ENCODE measurements at regions not wholly inside any gene's neighbourhood (a gene's known extent, or its start where the extent isn't known, plus 50 kb on each side); places are given as distances from the start of the nearest gene placed in this dataset.

DNA sequence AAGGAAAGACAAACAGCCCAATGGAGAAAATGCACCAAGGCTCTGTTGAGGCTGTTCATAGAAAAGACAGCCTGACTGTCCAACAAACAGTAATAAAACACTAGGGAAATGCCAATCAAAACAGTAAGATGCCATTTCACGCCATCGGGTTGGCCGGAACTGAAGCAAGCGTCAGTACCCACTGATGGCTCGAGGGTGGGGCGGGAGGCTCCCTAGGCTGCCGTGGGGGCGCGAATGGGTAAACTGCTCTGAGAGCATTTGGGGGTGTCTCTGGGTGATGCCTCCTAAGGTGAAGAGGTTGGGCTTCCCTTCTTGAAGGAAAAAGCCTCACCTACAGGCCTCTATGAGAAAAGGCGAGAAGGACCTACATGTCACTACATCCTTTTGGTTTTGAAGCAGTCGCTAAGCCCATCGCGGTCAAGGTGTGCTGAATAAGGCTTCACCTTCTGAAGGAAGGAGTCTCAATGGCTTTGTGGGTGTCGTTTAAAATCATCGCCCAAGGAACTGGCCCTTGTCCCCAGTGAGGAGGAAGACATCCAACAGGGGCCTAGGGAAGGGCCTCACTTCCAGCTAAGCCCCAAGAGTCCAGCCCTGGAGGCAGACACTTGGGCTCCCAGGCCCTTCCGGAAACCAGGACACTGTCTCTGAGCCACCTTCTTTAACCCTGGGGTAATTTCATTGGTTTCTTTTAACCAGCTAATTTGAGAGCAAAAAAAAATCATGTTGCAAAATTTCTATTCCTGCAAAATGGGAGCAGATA is 98.5 kb upstream of the PPP2R2D start:
- no peak for DNase-seq
- Mint-ChIP-seq H3K4me1 (no peaks in the 10 kb centered on the region), H3K9me3 (peaks cover 9% of the 10 kb centered on the region), H3K27ac (no peak overlapping the region), H3K27me3 (peaks cover 9% of the 10 kb centered on the region), H3K4me3 (no peak overlapping the region), H3K36me3 (ENCODE audit: low read depth) (no peaks in the 10 kb centered on the region)
- CTCF ChIA-PET, result no interaction called here
- POLR2A ChIA-PET, result no interaction called here

DNA sequence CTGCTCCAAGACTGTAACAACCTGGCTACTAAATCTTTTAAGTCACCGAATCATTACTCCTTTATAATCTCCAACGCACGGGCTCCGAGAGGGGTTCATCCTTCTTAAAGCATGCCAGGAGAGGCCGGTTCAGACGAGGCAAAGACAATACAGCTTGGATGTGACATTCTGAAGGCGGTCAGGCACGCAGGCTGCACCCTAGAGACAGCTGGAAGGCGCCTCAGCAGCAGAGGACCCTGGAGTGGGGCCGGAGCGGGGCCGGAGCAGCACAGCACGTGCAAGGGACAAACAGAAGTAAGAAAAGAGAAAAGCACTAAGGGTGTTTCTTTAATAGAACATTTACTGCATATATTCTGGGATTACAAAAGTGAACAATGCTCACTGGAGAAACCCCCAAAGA is 97.8 kb upstream of the PPP2R2D start:
- H3K9me3 Mint-ChIP-seq, result peaks cover 9% of the 10 kb centered on the region

DNA sequence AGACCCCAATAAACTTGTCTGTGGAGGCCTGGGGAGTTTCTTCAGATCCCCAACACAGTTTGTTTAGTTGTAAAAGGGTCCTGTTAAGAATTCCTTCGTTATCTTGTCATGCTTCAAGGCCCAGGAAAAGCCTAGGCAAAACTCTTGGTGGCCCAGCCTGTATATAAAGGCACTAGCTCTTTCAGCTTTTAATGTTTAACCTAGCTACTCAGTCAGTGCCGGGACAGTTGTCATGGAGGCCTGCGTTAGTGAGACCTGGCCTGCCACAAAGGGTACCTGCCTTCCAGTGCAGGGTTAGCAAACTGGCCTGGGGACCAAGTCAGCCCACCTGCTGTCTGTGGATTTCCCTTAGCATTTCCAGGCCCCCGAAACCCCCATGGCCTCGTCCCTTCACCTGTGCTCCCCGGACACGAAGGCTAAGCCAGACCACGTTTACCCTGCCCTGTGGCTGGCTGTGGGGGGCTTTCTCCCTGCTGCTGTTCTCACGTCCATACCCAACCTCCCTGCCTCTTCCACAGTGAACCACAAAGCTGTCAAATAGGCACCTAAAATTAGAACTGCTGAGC is 96.9 kb upstream of the PPP2R2D start:
- no peak overlapping the region for H3K27ac Mint-ChIP-seq
- H3K4me1 Mint-ChIP-seq, result no peaks in the 10 kb centered on the region
- H3K27me3 Mint-ChIP-seq, result peaks cover 6% of the 10 kb centered on the region
- ChIA-PET POLR2A (no interaction called here), CTCF (no interaction called here)
- no peaks in the 10 kb centered on the region for H3K36me3 Mint-ChIP-seq (ENCODE audit: low read depth)
- peaks cover 9% of the 10 kb centered on the region for H3K9me3 Mint-ChIP-seq
- H3K4me3 Mint-ChIP-seq, result no peak overlapping the region
- DNase-seq, result no peak

More for the DNA sequence above, 97.8 kb upstream of the PPP2R2D start:
- no peaks in the 10 kb centered on the region for H3K4me1 Mint-ChIP-seq
- H3K4me3 Mint-ChIP-seq, result no peak overlapping the region
- POLR2A ChIA-PET, result no interaction called here
- no peak overlapping the region for H3K27ac Mint-ChIP-seq
- no peaks in the 10 kb centered on the region for H3K36me3 Mint-ChIP-seq (ENCODE audit: low read depth)
- H3K27me3 Mint-ChIP-seq, result peaks cover 9% of the 10 kb centered on the region
- no peak for DNase-seq
- CTCF ChIA-PET, result no interaction called here

DNA sequence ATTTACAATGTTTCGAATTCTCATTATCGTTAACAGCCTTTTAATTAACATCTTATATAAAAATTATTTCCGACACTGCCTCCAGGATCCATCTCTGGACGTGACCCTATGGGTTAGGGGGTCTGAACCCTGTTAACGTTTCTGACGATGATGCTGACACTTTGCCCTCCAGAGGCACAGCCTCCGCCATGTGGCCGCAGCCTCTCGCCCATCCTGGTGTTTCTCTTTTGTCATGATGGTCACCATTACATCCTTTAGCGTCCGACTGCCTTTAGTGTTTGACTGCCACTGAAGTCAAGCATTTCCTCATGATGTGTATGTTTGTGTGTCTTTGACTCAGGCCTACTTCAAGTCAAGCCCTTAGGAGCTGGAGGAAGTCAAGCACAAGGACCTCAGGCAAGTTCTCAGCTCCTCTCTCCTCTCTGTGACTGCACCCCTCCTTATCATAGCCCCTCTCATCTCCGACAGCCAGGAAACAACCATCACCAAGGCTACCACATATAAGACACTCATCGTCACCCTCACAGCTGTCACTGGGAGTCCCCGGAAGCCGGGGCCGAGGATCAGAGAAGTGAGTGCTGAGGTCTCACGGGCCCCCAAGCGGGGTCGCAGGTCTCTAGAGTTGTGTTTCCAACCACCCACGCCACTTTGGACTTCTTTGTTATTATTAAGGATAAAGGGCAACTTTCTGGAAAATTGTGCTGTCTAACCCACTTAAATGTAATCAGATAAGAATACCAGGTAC is 96.1 kb upstream of the PPP2R2D start:
- Mint-ChIP-seq H3K36me3 (ENCODE audit: low read depth) (no peaks in the 10 kb centered on the region), H3K9me3 (peaks cover 5% of the 10 kb centered on the region), H3K4me3 (no peak overlapping the region), H3K27ac (no peak overlapping the region), H3K4me1 (no peaks in the 10 kb centered on the region), H3K27me3 (peaks cover 6% of the 10 kb centered on the region)
- ChIA-PET CTCF (no interaction called here), POLR2A (no interaction called here)
- no peak for DNase-seq

DNA sequence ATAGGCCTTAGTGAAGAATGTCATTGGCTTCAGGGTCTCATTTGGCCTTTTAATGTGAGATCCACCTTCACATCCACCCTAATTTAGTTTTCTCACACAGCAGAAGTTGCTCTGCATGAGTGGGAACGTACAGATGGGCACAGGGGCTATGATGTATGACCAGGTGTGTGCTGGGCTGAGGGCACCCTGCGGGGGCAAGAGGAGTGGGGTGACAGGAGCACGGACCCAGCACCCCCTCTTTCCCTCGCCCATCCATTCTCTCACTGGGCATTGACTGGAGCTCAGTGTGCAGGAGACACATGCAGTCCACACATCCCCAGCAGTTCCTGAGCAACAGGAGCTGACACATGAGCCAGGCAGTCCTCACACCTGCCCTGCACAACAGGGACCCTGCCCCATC is 95.1 kb upstream of the PPP2R2D start:
- Mint-ChIP-seq H3K27me3 (peaks cover 2% of the 10 kb centered on the region), H3K4me3 (no peak overlapping the region), H3K27ac (no peak overlapping the region), H3K36me3 (ENCODE audit: low read depth) (no peaks in the 10 kb centered on the region), H3K9me3 (no peaks in the 10 kb centered on the region), H3K4me1 (no peaks in the 10 kb centered on the region)
- ChIA-PET POLR2A (no interaction called here), CTCF (no interaction called here)
- DNase-seq, result no peak

DNA sequence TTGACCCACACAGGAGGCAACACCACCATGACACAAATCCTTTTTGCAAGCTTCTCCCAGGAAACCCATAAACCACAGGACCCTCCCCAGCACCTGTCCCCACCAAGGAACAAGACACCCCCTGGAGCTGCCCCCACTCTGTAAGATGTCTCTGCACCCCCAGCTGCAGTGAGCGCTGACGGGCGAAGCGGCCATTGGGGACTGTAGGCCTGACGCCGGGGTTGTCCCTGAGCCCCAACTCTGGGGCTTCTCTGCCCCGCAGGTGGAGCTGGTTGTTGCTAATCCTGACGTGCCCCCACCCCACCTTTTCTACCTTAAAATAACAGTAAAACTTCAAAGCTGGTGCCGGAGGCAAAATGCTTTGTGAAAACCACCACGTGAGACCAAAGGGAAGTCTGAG is 94.7 kb upstream of the PPP2R2D start:
- Mint-ChIP-seq H3K9me3 (no peaks in the 10 kb centered on the region), H3K4me1 (no peaks in the 10 kb centered on the region), H3K36me3 (ENCODE audit: low read depth) (no peaks in the 10 kb centered on the region), H3K27me3 (peaks cover 2% of the 10 kb centered on the region), H3K27ac (no peak overlapping the region), H3K4me3 (no peak overlapping the region)
- CTCF ChIA-PET, result no interaction called here
- POLR2A ChIA-PET, result no interaction called here
- DNase-seq, result no peak

DNA sequence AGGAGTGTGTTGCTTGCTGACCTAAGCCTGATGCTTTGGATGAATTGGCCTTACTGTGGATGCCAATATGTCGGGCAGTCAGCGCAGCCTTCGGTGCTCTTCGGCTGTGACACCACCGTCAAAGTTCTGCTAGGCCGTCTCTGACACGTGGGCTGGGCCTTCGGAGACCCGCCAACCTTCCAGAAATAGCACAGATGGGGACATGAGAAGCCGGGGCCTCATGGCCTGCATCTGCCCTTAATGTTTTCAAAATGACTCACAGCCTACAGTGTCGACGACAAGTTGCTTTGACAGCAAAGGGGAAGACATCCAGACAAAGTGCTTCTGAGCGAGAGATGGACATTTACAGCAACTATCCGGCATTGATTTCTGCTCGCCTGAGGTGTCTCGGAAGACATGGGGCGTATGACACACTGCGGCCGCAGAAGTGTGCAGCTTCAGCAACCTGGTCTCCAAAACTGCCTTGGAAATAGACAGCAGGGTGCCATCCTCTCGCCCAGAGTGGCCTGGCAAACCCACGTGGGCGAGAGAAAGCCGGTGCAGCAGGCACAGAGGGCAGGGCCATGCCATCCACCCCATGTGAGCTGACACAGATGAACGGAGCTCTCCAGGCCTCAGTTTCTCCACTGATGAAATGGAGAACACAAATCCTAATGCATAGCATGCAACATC is 94.0 kb upstream of the PPP2R2D start:
- ChIA-PET CTCF (no interaction called here), POLR2A (no interaction called here)
- H3K4me1 Mint-ChIP-seq, result no peaks in the 10 kb centered on the region
- no peak overlapping the region for H3K27ac Mint-ChIP-seq
- DNase-seq, result no peak
- H3K27me3 Mint-ChIP-seq, result peaks cover 2% of the 10 kb centered on the region
- H3K36me3 Mint-ChIP-seq (ENCODE audit: low read depth), result no peaks in the 10 kb centered on the region
- H3K9me3 Mint-ChIP-seq, result no peaks in the 10 kb centered on the region
- H3K4me3 Mint-ChIP-seq, result no peak overlapping the region

DNA sequence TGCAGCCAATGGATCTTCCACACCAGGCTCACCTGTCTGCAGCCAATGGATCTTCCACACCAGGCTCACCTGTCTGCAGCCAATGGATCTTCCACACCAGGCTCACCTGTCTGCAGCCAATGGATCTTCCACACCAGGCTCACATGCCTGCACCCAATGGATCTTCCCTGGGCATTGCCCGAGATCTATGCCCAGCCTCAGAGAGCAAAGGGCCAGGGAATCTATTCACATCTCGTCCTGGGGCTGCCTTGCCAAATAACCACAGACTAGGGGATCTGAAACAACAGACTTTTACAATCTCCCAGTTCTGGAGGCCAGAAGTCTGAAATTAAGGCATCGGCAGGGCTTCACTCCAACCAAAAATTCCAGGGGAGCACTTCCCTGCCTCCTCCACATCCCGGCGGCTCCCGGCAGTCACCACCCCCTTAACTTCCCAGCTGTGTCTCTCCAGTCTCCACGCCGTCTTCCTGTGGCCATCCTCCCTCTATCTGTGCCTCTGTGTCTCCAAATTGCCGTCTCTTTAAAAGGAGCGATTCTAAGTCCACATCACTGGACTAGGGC is 92.4 kb upstream of the PPP2R2D start:
- H3K9me3 Mint-ChIP-seq, result no peaks in the 10 kb centered on the region
- ChIA-PET POLR2A (no interaction called here), CTCF (no interaction called here)
- H3K4me3 Mint-ChIP-seq, result no peak overlapping the region
- no peak for DNase-seq
- H3K27ac Mint-ChIP-seq, result no peak overlapping the region
- H3K27me3 Mint-ChIP-seq, result no peaks in the 10 kb centered on the region
- H3K4me1 Mint-ChIP-seq, result no peaks in the 10 kb centered on the region
- H3K36me3 Mint-ChIP-seq (ENCODE audit: low read depth), result no peaks in the 10 kb centered on the region

DNA sequence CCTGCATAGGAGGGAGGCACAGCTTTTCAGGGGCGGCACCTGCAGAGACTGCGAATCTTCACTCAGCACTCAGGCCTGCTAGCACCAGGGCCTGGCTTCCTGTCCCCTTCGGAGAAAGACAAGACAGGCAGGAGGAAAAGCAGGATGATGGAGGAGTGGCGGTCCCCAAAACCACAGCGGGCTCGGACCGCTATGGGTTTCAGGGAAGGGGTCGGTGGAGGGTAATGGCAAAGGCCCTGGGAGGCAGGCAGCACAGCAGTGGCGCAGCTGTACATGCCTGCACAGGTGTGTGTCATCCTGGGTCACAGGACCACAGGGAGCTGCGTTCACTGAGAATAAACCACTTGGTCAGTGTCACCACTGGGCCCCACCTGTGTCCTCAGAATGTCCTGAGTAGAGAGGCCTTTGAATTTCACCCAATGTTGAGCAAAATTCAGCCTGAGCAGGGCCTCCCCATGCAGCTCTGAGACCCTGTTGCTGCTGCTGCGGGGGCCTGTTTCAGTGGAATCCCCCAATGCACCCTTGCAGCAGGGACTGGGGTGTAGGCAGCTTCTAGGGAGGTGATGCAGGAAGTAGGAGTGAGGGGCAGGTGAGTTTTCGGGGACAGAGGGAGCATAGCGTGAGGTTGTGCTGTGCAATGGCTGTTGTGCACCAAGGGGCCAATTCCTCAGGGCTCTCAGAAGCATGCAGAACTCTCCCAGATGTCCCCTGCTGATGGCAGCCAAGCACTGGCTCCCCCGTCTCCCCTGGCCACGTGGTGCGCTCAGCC is 90.6 kb upstream of the PPP2R2D start:
- Mint-ChIP-seq H3K36me3 (ENCODE audit: low read depth) (no peaks in the 10 kb centered on the region), H3K27ac (no peak overlapping the region), H3K4me1 (no peaks in the 10 kb centered on the region), H3K9me3 (no peaks in the 10 kb centered on the region), H3K4me3 (no peak overlapping the region), H3K27me3 (no peaks in the 10 kb centered on the region)
- CTCF ChIA-PET, result no interaction called here
- DNase-seq, result no peak
- POLR2A ChIA-PET, result no interaction called here

DNA sequence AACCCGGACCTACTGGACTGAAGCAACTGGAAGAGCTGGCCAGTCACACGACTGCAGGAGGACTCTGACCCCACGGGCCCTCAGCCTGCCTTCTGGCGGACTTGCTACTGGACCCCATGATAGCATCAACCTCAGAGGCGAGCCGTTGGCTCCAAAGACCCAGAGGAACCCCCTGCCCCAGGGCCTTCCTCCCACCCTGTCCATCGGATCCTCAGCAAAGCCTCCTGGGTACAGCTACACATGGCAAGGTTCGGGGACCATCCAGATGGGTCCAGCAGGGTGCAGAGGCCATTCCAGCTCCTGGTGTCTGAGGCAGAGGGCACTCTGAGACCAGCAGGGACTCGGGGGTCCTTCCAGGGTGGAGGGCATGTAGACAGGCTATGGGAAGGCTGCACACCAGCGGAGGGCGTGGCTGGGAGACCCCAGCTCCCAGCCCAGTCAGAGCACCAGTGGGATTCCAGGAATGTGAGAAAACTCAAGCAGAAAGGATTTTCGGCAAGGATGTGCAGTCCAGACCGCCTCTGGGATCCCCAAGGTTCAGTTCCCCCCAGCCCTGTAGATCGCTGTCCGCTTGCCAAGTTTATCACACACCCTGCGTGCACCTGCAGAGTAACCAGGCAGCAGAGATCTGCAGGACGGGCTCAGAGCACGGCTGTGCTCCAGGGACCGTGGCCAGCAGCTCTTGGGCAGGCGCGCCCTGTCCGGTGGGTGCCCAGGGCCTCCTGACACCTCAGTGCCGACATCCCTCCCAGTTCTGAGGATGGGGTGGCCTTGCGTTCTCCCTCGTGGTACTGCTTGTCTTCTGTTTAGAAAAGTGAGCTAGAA is 89.8 kb upstream of the PPP2R2D start:
- no peak overlapping the region for H3K4me3 Mint-ChIP-seq
- POLR2A ChIA-PET, result no interaction called here
- no peaks in the 10 kb centered on the region for H3K4me1 Mint-ChIP-seq
- H3K27me3 Mint-ChIP-seq, result no peaks in the 10 kb centered on the region
- DNase-seq, result no peak
- no peak overlapping the region for H3K27ac Mint-ChIP-seq
- no peaks in the 10 kb centered on the region for H3K36me3 Mint-ChIP-seq (ENCODE audit: low read depth)
- no peaks in the 10 kb centered on the region for H3K9me3 Mint-ChIP-seq
- CTCF ChIA-PET, result no interaction called here

DNA sequence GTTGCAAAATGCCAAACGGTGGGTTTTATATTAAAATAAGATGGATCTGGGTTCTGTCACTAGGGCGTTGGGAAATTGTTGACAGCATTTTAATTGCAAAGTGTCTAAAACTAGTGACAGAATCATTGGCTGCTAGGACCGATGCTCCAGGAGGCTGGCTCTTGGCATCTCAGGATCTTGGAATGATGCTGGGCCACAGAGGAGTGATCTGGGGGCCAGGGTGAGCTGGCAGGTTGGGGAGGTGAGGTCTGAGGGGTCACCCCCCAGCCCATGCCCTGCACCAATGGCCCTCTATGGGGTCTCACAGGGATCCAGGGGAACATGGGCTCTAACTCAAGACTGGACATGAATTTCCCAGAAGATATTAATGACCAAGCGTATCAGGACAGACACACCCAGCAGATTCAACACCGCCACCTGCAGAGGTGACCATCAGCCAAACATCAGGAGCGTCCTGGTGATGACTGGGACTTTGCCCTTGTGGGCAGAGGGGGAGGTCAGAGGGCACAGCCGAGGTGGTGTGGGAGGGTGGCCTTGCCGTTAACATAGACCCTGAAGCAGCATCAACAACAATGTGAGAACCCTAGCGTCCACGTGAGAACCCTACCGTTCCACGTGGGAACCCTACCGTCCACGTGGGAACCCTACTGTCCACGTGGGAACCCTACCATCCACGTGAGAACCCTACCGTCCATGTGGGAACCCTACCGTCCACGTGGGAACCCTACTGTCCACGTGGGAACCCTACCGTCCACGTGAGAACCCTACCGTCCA is 89.0 kb upstream of the PPP2R2D start:
- no peak overlapping the region for H3K4me3 Mint-ChIP-seq
- H3K27me3 Mint-ChIP-seq, result no peaks in the 10 kb centered on the region
- no peaks in the 10 kb centered on the region for H3K4me1 Mint-ChIP-seq
- no peak for DNase-seq
- ChIA-PET CTCF (no interaction called here), POLR2A (no interaction called here)
- no peak overlapping the region for H3K27ac Mint-ChIP-seq
- H3K36me3 Mint-ChIP-seq (ENCODE audit: low read depth), result no peaks in the 10 kb centered on the region
- H3K9me3 Mint-ChIP-seq, result no peaks in the 10 kb centered on the region
